ENCODE measurements at regions not wholly inside any gene's neighbourhood (a gene's known extent, or its start where the extent isn't known, plus 50 kb on each side); places are given as distances from the start of the nearest gene placed in this dataset.
"Not testable (repeated sequence)": the region's sequence is repeated elsewhere in the genome, so short reads cannot be mapped to it uniquely, and the experiment has no call there.

DNA sequence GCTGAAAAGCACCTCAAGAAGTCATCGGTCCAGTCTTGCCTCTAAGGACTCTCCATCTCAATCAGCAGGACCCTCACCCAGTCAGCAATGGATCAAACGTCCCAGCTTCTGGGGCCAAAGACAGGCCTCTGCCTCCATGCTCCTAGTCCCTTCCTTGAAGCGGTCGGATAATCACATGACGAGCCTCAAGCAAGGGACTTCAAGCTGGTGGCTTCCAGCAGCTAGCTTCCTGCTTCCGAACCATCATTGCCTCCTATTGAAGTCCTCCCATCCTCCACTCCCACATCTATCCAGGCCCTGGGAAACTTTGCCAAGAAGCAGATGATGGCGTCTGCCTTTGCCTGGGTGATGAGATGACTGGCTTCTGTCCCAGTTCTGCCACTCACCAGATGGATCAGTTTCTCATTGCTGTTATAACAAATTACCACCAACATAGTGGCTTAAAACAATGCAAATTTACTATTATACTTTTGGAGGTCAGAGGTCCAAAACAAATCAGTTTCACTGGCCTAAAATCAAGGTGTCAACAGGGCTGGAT, 135.2 kb upstream of the MAMLD1 start:
- intact Hi-C loops (cut with DNase I): no loop called here
- DNase-seq: no peak

DNA sequence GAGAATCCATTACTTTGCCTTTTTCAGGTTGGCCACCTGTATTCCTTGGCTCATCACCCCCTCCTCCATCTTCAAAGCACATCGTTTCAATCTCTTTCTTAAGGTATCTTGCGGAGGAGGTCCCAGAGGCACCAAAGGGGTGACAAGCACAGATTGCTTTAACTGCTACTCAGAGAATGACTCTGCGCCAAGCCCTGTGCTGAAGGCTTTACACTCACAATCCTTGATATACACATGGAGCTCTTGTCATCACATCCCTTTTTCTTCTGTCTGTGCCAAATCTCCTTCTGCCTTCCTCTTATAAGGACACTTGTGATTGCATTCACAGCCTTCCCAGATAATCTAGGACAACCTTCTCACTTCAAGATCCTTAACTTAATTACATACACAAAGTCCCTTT, 134.7 kb upstream of the MAMLD1 start:
- Histone ChIP-seq H3K4me1 (no peaks in the 10 kb centered on the region), H3K27me3 (no peaks in the 10 kb centered on the region), H3K4me3 (no peak overlapping the region), H3K9me3 (no peaks in the 10 kb centered on the region), H3K27ac (no peak overlapping the region), H3K36me3 (no peaks in the 10 kb centered on the region)
- 80 to 85% methylated on average over 3 of the region's 3 CpGs for WGBS, 2 donors
- intact Hi-C loops (cut with DNase I): no loop called here
- TF ChIP-seq, protein P1, sequence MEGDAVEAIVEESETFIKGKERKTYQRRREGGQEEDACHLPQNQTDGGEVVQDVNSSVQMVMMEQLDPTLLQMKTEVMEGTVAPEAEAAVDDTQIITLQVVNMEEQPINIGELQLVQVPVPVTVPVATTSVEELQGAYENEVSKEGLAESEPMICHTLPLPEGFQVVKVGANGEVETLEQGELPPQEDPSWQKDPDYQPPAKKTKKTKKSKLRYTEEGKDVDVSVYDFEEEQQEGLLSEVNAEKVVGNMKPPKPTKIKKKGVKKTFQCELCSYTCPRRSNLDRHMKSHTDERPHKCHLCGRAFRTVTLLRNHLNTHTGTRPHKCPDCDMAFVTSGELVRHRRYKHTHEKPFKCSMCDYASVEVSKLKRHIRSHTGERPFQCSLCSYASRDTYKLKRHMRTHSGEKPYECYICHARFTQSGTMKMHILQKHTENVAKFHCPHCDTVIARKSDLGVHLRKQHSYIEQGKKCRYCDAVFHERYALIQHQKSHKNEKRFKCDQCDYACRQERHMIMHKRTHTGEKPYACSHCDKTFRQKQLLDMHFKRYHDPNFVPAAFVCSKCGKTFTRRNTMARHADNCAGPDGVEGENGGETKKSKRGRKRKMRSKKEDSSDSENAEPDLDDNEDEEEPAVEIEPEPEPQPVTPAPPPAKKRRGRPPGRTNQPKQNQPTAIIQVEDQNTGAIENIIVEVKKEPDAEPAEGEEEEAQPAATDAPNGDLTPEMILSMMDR (IDR thresholded peaks at IDR 0.05): no peak
- no peak for TF ChIP-seq POLR2A (IDR thresholded peaks at IDR 0.05)
- TF ChIP-seq EP300 (IDR thresholded peaks at IDR 0.05): no peak
- no peak for TF ChIP-seq POLR2AphosphoS5 (IDR thresholded peaks at IDR 0.05)
- DNase-seq: no peak

More for the DNA sequence above, 135.2 kb upstream of the MAMLD1 start:
- no peak overlapping the region for H3K4me3 ChIP-seq
- H3K9me3 ChIP-seq: no peaks in the 10 kb centered on the region
- no peak overlapping the region for H3K27ac ChIP-seq
- no peaks in the 10 kb centered on the region for H3K4me1 ChIP-seq
- TF ChIP-seq POLR2A (IDR thresholded peaks at IDR 0.05) (no peak), POLR2AphosphoS5 (IDR thresholded peaks at IDR 0.05) (no peak), EP300 (IDR thresholded peaks at IDR 0.05) (no peak)
- H3K27me3 ChIP-seq: no peaks in the 10 kb centered on the region
- 81 to 91% methylated on average over 7 of the region's 7 CpGs for WGBS, 2 donors
- H3K36me3 ChIP-seq: no peaks in the 10 kb centered on the region

DNA sequence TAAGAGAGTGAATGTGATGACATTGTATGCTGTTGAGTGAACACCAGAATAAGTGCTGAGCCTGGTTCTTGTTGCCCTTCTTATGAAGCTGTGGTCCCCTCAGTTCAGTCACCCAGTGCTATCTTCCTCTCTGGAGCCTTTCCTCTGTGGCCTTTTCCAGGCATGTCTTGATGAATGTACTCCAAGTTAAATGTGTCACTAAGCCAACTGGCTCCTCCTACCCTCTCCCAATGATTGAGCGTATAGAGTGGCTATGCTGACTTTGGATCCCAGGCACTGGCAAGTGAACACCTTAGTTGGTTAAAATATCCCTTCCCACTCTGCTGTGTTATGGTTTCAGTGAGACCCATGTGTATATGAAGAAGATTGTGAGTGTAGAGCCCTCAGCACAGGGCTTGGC, 134.1 kb upstream of the MAMLD1 start:
- no peak overlapping the region for H3K4me3 ChIP-seq
- no peak for DNase-seq
- WGBS, 2 donors: 93% methylated on average over 1 of the region's 1 CpG

DNA sequence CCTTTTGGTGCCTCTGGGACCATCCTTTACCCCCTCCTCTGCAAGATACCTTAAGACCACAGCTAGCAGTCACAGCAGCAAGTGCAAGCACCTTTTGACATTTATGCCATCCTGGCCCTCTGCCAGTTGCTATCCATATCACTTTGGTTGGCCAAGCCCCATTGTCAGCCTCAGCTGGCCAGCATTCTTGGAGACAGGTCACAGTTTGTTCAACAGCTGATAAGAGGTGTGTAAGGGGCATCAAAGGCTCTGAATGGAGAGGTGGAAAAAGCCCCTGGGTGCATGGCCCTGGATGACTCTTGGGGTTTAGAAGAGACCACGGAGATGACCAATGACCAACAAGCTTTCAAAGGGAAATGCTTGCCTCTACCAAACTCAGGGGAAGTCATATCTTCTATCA, 133.6 kb upstream of the MAMLD1 start:
- no peak for TF ChIP-seq EP300 (IDR thresholded peaks at IDR 0.05)
- no peak for TF ChIP-seq POLR2A (IDR thresholded peaks at IDR 0.05)
- TF ChIP-seq, protein P1 (IDR thresholded peaks at IDR 0.05): no peak
- TF ChIP-seq POLR2AphosphoS5 (IDR thresholded peaks at IDR 0.05): no peak
- 48 to 76% methylated on average over 1 of the region's 1 CpG for WGBS, 2 donors
- Histone ChIP-seq H3K4me3 (no peak overlapping the region), H3K27ac (no peak overlapping the region), H3K4me1 (no peaks in the 10 kb centered on the region), H3K36me3 (no peaks in the 10 kb centered on the region), H3K27me3 (no peaks in the 10 kb centered on the region), H3K9me3 (no peaks in the 10 kb centered on the region)
- intact Hi-C loops (cut with DNase I): no loop called here
- DNase-seq: no peak

More for the DNA sequence above, 134.1 kb upstream of the MAMLD1 start:
- intact Hi-C loops (cut with DNase I): no loop called here
- H3K9me3 ChIP-seq: no peaks in the 10 kb centered on the region
- TF ChIP-seq POLR2AphosphoS5 (IDR thresholded peaks at IDR 0.05) (no peak), EP300 (IDR thresholded peaks at IDR 0.05) (no peak), POLR2A (IDR thresholded peaks at IDR 0.05) (no peak)
- TF ChIP-seq, protein P1 (IDR thresholded peaks at IDR 0.05): no peak
- H3K36me3 ChIP-seq: no peaks in the 10 kb centered on the region
- no peaks in the 10 kb centered on the region for H3K4me1 ChIP-seq
- no peak overlapping the region for H3K27ac ChIP-seq
- H3K27me3 ChIP-seq: no peaks in the 10 kb centered on the region

DNA sequence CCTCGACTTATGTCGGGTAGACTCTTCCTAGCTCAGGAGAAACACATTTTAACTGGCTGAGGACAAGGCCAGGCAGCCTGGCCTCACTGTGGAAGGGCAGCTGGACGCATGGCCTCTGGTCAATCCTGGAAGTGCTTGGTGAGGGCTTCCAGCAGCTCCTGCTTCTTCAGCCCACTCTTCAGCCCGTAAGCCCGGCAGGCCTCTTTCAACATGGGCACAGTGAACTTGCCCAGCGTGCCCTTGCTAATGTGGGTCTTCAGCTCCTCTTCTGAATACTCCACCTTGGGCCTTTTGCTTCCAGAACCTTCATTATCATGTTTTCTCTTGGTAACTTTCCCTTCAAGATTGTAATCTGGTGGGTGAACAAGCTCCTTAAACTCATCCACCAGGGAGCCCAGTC, 132.2 kb upstream of the MAMLD1 start:
- intact Hi-C loops (cut with DNase I); H3K9me3 ChIP-seq; H3K4me1 ChIP-seq; H3K27me3 ChIP-seq; H3K4me3 ChIP-seq; DNase-seq; H3K36me3 ChIP-seq; H3K27ac ChIP-seq: not testable (repeated sequence)
- 73 to 79% methylated on average over 6 of the region's 6 CpGs for WGBS, 2 donors

DNA sequence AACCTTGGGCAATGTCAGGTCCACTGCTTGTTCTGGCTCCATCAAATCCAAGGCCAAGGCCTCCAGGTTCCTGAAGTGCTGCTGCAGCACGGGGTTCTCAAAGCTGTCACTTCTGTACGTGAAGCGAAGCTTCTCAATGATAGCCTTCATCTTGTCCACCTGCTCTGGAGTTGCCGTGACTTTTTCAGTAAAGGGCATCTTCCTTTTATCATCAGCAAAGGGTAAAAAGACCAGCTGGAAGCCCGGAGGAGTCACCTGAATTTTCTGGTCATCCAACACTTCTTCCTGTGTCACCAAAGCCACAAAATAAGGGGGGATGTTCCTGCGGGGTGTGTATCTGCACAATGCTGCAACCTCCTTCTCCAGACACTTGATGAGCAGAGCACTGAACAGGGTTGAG, 131.7 kb upstream of the MAMLD1 start:
- WGBS, 2 donors: 87 to 90% methylated on average over 6 of the region's 6 CpGs
- intact Hi-C loops (cut with DNase I); H3K27ac ChIP-seq; H3K9me3 ChIP-seq; H3K27me3 ChIP-seq; H3K4me1 ChIP-seq; DNase-seq; H3K4me3 ChIP-seq; H3K36me3 ChIP-seq: not testable (repeated sequence)

DNA sequence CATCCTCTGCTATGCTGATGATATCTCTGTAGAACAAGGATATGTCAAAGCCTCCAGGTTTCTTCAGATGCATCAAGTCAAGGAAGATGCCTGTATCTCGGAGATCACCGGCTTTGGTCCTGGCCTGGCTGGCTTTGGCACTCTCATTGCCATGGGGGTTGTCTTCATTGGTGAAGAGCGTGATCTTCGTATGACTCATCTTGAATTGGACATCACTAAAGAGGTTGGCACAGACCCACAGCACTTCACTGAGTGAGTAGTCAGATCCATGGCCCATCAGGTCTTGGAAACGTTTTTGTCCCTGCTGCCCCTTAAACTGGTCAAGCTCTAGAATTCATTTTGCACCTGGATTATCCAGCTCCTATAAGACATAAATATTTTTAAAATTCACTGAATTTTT, 130.9 kb upstream of the MAMLD1 start:
- DNase-seq; H3K27ac ChIP-seq; intact Hi-C loops (cut with DNase I); H3K36me3 ChIP-seq; H3K27me3 ChIP-seq; H3K9me3 ChIP-seq; H3K4me1 ChIP-seq; H3K4me3 ChIP-seq: not testable (repeated sequence)
- WGBS, 2 donors: 84 to 89% methylated on average over 5 of the region's 5 CpGs
